ENCODE measurements at regions not wholly inside any gene's neighbourhood (a gene's known extent, or its start where the extent isn't known, plus 50 kb on each side); places are given as distances from the start of the nearest gene placed in this dataset.
"Not testable (repeated sequence)": the region's sequence is repeated elsewhere in the genome, so short reads cannot be mapped to it uniquely, and the experiment has no call there.

DNA sequence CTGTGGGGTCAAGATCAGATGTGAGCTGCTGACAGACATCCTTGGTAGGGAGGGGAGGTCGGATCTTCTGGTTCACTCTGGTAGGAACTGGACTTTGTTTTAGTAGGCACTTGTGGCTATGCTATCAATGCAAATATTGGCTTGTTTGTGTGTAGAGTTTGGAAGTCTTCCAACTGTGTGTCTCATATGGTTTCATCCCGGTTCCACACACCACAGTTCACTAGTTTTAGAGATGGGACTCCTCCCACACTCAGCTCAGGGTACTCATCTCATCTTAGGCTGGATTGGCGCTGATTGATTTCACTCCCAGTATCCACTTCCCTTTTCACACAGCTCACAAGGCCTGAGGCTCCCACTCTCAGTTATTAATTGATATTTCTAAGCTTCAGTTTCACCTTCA, 161.3 kb downstream of the THBS2 start:
- DNase-seq: no peak

DNA sequence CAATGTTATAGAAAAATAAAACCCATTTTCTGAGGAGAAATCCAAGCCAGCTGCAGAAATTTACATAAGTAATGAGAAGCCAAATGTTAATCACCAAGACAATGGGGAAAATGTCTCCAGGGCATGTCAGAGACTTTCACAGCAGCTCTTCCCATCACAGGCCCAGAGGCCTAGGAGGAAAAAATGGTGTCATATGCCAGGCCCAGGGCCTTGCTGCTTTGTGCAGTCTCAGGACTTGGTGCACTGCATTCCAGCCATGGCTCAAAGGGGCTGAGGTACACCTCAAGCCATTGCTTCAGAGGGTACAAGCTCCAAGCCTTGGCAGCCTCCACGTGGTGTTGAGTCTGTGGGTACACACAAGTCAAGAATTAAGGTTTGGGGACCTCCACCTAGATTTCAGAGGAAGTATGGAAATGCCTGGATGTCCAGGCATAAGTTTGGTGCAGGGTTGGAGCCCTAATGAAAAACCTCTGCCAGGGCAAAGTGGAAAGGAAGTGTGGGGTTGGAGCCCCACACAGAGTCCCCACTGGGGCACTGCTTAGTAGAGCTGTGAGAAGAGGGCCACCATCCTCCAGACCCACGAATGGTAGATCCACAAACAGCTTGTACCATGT, 163.0 kb downstream of the THBS2 start:
- H3K36me3 ChIP-seq (ENCODE audit: control insufficient read depth, insufficient read depth, low read length); H3K9me3 ChIP-seq (ENCODE audit: control insufficient read depth, low read depth, low read length); DNase-seq; H3K27ac ChIP-seq (ENCODE audit: low read length); H3K4me3 ChIP-seq (ENCODE audit: low read length); H3K4me1 ChIP-seq (ENCODE audit: control insufficient read depth, insufficient read depth, low read length); H3K27me3 ChIP-seq (ENCODE audit: control insufficient read depth, insufficient read depth, low read length): not testable (repeated sequence)
- no CpG with 5 or more reads among the region's 2 CpGs for WGBS (ENCODE audit: insufficient coverage, low lambda C conversion rate)

More for the DNA sequence above, 161.3 kb downstream of the THBS2 start:
- Histone ChIP-seq H3K9me3 (ENCODE audit: control insufficient read depth, low read depth, low read length) (peaks cover 2% of the 10 kb centered on the region), H3K27me3 (ENCODE audit: control insufficient read depth, insufficient read depth, low read length) (no peaks in the 10 kb centered on the region), H3K4me1 (ENCODE audit: control insufficient read depth, insufficient read depth, low read length) (no peaks in the 10 kb centered on the region), H3K4me3 (ENCODE audit: low read length) (no peak overlapping the region), H3K36me3 (ENCODE audit: control insufficient read depth, insufficient read depth, low read length) (no peaks in the 10 kb centered on the region), H3K27ac (ENCODE audit: low read length) (no peak overlapping the region)
- no CpG with 5 or more reads among the region's 3 CpGs for WGBS (ENCODE audit: insufficient coverage, low lambda C conversion rate)

DNA sequence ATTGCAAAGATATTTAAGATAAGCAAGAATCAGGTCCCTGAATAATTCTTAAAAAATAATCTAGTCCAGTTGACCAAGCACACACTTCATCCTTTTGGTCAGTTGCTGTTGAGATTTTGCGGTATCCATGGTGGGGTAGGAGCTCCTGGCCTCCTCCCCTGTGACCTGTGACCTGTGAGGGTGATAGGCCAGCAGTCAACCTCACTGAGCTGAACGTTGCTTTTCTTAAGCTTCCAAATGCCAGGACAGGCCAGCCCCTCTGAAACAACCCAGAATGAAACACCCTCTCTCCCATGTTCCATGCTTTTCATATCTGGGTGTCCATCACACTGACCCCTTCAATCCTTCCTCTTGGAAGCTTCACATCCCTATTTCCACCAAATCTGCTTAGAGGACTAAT, 164.9 kb downstream of the THBS2 start:
- no peaks in the 10 kb centered on the region for H3K27me3 ChIP-seq (ENCODE audit: control insufficient read depth, insufficient read depth, low read length)
- peaks cover 2% of the 10 kb centered on the region for H3K9me3 ChIP-seq (ENCODE audit: control insufficient read depth, low read depth, low read length)
- H3K36me3 ChIP-seq (ENCODE audit: control insufficient read depth, insufficient read depth, low read length): no peaks in the 10 kb centered on the region
- no peak overlapping the region for H3K4me3 ChIP-seq (ENCODE audit: low read length)
- H3K27ac ChIP-seq (ENCODE audit: low read length): no peak overlapping the region
- DNase-seq: no peak
- no CpG with 5 or more reads among the region's 2 CpGs for WGBS (ENCODE audit: insufficient coverage, low lambda C conversion rate)
- no peaks in the 10 kb centered on the region for H3K4me1 ChIP-seq (ENCODE audit: control insufficient read depth, insufficient read depth, low read length)

DNA sequence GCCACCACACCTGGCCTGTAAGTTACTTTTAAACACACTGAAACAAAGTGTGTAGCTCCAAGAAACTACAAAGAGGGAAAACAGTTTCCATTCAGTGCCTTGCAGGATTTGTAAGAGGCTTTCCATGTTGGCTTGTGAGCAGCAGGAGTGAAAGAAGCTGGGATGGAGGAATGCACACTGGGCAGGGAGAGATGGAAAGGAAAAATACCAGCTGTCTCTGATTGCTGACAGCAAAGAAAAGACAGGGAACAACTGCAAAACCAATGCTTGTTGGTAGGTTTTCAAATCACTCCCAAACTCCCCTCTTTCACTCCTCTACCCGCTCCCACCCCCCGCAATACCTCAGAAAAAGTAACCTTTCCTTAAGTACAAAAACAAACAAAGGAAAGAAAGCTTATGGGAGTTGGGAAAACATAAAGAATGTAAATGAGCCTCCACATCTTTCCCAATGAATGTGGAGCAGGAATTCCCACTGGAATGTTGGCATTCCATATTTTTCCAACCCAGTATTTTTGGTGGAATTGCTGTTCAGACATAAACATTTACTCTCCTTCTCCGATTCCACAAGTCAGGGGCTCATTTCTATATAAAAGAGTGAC, 166.1 kb downstream of the THBS2 start:
- no peak for DNase-seq
- H3K27ac ChIP-seq (ENCODE audit: low read length): no peak overlapping the region
- no peaks in the 10 kb centered on the region for H3K36me3 ChIP-seq (ENCODE audit: control insufficient read depth, insufficient read depth, low read length)
- peaks cover 2% of the 10 kb centered on the region for H3K9me3 ChIP-seq (ENCODE audit: control insufficient read depth, low read depth, low read length)
- H3K4me1 ChIP-seq (ENCODE audit: control insufficient read depth, insufficient read depth, low read length): no peaks in the 10 kb centered on the region
- WGBS (ENCODE audit: insufficient coverage, low lambda C conversion rate): no CpG with 5 or more reads among the region's 3 CpGs
- no peaks in the 10 kb centered on the region for H3K27me3 ChIP-seq (ENCODE audit: control insufficient read depth, insufficient read depth, low read length)
- no peak overlapping the region for H3K4me3 ChIP-seq (ENCODE audit: low read length)

DNA sequence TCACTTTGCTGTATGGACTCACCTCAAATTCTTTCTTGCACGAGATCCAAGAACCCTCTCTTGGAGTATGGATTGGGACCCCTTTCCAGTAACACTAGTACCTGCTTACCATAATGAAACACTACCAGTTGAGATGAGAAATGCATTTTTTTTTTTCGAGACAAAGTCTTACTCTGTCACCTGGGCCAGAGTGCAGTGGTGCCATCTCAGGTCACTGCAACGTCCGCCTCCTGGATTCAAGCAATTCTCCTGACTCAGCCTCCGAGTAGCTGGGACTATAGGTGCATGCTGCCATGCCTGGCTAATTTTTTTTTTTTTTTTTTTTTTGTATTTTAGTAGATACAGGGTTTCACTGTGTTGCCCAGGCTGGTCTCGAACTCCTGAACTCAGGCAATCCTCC, 167.0 kb downstream of the THBS2 start:
- H3K36me3 ChIP-seq (ENCODE audit: control insufficient read depth, insufficient read depth, low read length); H3K4me1 ChIP-seq (ENCODE audit: control insufficient read depth, insufficient read depth, low read length); H3K9me3 ChIP-seq (ENCODE audit: control insufficient read depth, low read depth, low read length); H3K4me3 ChIP-seq (ENCODE audit: low read length); H3K27ac ChIP-seq (ENCODE audit: low read length); H3K27me3 ChIP-seq (ENCODE audit: control insufficient read depth, insufficient read depth, low read length); DNase-seq: not testable (repeated sequence)
- WGBS (ENCODE audit: insufficient coverage, low lambda C conversion rate): no CpG with 5 or more reads among the region's 6 CpGs

DNA sequence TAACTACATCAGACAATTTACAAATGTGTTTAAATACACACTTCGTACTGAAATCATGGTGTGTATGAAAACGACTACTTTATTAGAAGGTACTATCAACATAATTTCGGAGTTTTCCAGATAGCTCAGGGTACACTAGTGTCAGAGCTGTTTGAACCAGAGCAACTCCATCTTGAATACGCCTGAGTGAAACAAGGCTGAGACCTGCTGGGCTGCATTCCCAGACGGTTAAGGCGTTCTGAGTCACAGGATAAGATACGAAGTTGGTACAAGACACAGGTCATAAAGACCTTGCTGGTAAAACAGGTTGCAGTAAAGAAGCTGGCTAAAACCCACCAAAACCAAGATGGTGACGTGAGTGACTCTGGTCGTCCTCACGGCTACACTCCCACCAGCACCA, 167.6 kb downstream of the THBS2 start:
- H3K27me3 ChIP-seq (ENCODE audit: control insufficient read depth, insufficient read depth, low read length): no peaks in the 10 kb centered on the region
- peaks cover 2% of the 10 kb centered on the region for H3K9me3 ChIP-seq (ENCODE audit: control insufficient read depth, low read depth, low read length)
- no peak overlapping the region for H3K4me3 ChIP-seq (ENCODE audit: low read length)
- H3K27ac ChIP-seq (ENCODE audit: low read length): no peak overlapping the region
- H3K36me3 ChIP-seq (ENCODE audit: control insufficient read depth, insufficient read depth, low read length): no peaks in the 10 kb centered on the region
- DNase-seq: no peak
- no CpG with 5 or more reads among the region's 10 CpGs for WGBS (ENCODE audit: insufficient coverage, low lambda C conversion rate)
- no peaks in the 10 kb centered on the region for H3K4me1 ChIP-seq (ENCODE audit: control insufficient read depth, insufficient read depth, low read length)

DNA sequence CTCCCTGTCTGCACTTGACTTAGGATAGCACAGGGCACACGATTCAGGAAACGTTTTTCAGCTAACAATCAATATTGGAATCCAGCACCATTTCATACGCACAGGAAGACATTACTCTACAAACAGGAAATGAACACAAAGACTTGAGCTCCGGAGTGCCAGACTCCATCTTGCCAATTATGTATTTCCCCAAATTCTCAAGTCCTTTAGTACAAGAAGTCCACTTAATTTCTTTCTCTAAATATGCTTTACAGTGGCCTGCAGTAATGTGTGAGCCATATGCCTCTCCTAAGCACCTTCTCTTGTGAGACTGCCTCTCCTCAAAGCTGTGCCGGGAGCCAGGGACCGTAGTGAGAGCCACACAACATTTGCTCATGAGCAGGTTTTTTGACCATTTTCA, 168.2 kb downstream of the THBS2 start:
- Histone ChIP-seq H3K4me1 (ENCODE audit: control insufficient read depth, insufficient read depth, low read length) (no peaks in the 10 kb centered on the region), H3K36me3 (ENCODE audit: control insufficient read depth, insufficient read depth, low read length) (no peaks in the 10 kb centered on the region), H3K27me3 (ENCODE audit: control insufficient read depth, insufficient read depth, low read length) (no peaks in the 10 kb centered on the region), H3K27ac (ENCODE audit: low read length) (no peak overlapping the region), H3K4me3 (ENCODE audit: low read length) (no peak overlapping the region), H3K9me3 (ENCODE audit: control insufficient read depth, low read depth, low read length) (peaks cover under 1% of the 10 kb centered on the region)
- no peak for DNase-seq
- no CpG with 5 or more reads among the region's 6 CpGs for WGBS (ENCODE audit: insufficient coverage, low lambda C conversion rate)

DNA sequence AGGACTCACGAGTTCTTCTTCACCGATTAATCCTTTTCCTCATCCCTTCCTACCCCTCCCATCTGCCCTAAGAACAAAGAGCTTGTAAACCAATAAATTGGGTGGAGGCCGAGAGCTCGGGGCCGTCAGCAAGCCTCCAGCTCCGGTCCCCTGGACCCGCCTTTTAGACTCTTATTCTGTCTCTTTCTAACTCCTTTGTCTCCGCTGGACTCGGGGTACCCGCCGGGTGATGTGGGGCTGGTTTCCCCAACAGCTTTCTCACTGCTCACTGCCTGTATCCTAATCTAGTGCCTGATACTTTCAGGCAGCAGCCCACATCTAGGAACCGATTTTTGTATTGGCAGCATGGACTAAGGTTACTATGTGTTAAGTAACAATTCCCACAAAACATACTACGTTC, 169.1 kb downstream of the THBS2 start:
- H3K4me1 ChIP-seq (ENCODE audit: control insufficient read depth, insufficient read depth, low read length); H3K36me3 ChIP-seq (ENCODE audit: control insufficient read depth, insufficient read depth, low read length); H3K9me3 ChIP-seq (ENCODE audit: control insufficient read depth, low read depth, low read length); DNase-seq; H3K27ac ChIP-seq (ENCODE audit: low read length); H3K4me3 ChIP-seq (ENCODE audit: low read length); H3K27me3 ChIP-seq (ENCODE audit: control insufficient read depth, insufficient read depth, low read length): not testable (repeated sequence)
- WGBS (ENCODE audit: insufficient coverage, low lambda C conversion rate): 90% methylated on average over 2 of the region's 13 CpGs

DNA sequence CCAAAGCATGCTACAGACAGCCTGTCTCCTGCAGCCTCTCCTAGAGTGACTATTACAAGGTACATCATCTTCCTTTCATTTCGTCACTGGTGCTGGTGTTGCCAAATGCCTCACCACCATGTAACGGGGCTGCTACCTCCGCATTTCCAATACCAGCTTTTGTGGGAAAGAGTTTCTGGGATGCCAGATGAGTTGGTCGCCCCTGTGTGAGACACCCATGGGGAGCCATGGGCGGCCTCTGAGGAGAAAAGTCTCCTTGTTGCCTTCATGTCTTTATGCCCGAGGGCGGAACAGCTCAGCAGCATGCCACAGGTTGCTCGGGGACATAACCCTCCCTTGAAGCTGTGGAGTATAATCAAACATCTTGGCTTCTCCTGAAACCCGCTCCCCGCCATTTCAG, 169.6 kb downstream of the THBS2 start:
- WGBS (ENCODE audit: insufficient coverage, low lambda C conversion rate): 80% methylated on average over 1 of the region's 10 CpGs
- Histone ChIP-seq H3K9me3 (ENCODE audit: control insufficient read depth, low read depth, low read length) (no peaks in the 10 kb centered on the region), H3K4me1 (ENCODE audit: control insufficient read depth, insufficient read depth, low read length) (no peaks in the 10 kb centered on the region), H3K27me3 (ENCODE audit: control insufficient read depth, insufficient read depth, low read length) (no peaks in the 10 kb centered on the region), H3K4me3 (ENCODE audit: low read length) (no peak overlapping the region), H3K36me3 (ENCODE audit: control insufficient read depth, insufficient read depth, low read length) (no peaks in the 10 kb centered on the region), H3K27ac (ENCODE audit: low read length) (no peak overlapping the region)
- no peak for DNase-seq

DNA sequence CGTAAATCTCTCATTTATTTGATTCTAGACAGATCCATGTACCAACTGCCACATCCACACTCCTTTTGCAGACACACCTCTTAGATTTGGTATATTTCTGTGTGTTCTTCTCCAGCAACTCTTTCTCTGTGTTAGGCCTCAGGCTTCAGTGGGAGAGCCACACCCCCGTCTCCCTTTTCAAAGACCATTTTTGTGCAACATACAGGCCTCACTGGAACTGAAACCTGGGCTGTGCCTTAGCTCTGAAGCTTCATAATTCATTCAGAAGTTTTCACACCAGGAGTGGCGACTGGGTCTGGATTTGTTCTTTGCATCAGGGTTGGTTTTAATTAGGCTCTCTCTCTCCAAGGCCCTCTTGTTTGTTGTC, 170.2 kb downstream of the THBS2 start:
- Histone ChIP-seq H3K36me3 (ENCODE audit: control insufficient read depth, insufficient read depth, low read length) (no peaks in the 10 kb centered on the region), H3K27me3 (ENCODE audit: control insufficient read depth, insufficient read depth, low read length) (no peaks in the 10 kb centered on the region), H3K4me3 (ENCODE audit: low read length) (no peak overlapping the region), H3K27ac (ENCODE audit: low read length) (no peak overlapping the region), H3K9me3 (ENCODE audit: control insufficient read depth, low read depth, low read length) (no peaks in the 10 kb centered on the region), H3K4me1 (ENCODE audit: control insufficient read depth, insufficient read depth, low read length) (no peaks in the 10 kb centered on the region)
- WGBS (ENCODE audit: insufficient coverage, low lambda C conversion rate): 80% methylated on average over 1 of the region's 3 CpGs
- DNase-seq: no peak

DNA sequence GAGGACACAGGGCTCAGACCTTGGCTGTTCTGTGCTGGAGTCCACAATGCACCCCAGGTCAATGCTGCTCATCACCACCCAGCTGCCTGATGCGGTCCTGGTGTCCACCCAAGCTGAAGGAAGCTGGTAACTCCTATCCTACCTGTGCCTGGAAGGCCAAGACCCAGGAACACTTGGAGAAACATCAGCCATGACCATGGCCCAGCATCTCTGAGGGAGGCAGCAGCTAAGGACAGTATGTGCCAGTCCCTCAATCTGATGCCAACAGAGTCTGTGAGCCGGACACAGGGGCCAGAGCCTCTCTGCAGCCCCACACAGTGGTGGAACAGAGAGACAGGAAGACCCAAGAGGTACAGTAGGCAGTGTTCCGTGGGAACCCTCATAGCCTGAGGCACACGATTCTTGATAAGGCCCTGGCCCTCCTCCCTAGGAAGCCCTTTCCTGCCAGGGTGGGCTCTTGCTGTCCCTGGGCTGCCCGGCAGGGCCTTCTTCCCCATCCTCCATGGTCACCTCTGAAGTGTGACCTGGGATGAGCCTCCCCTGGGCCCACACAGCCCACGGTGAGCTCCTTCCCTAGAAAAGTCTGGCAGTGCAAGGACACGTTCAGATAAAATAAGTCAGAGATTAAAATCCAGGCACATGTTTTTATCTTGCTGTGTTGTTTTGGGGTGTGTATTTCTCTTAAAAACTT, 170.7 kb downstream of the THBS2 start:
- no peaks in the 10 kb centered on the region for H3K36me3 ChIP-seq (ENCODE audit: control insufficient read depth, insufficient read depth, low read length)
- WGBS (ENCODE audit: insufficient coverage, low lambda C conversion rate): no CpG with 5 or more reads among the region's 7 CpGs
- no peak overlapping the region for H3K27ac ChIP-seq (ENCODE audit: low read length)
- no peaks in the 10 kb centered on the region for H3K27me3 ChIP-seq (ENCODE audit: control insufficient read depth, insufficient read depth, low read length)
- DNase-seq: no peak
- H3K4me1 ChIP-seq (ENCODE audit: control insufficient read depth, insufficient read depth, low read length): no peaks in the 10 kb centered on the region
- H3K9me3 ChIP-seq (ENCODE audit: control insufficient read depth, low read depth, low read length): no peaks in the 10 kb centered on the region
- H3K4me3 ChIP-seq (ENCODE audit: low read length): no peak overlapping the region
